OCI-LY7 (cell line): ENCODE measurements at regions not wholly inside any gene's neighbourhood (a gene's known extent, or its start where the extent isn't known, plus 50 kb on each side); places are given as distances from the start of the nearest gene placed in this dataset.

Source experiments
- BruUV-seq: library from RNA; stranded (reverse); fragments of 400-500 nt; replicated peaks from 2 replicates; lab custom pipeline; 2021; lab: Mats Ljungman, UMichigan
- CTCF ChIA-PET: fragments of 300-600 bp; sonication (Branson Sonifier 250); formaldehyde crosslinking; loops from one replicate; lab custom pipeline; 2022; ENCODE audit warnings: antibody characterized with exemption; ENCODE audit not compliant: unreplicated experiment; lab: Charles Lee
- POLR2A ChIA-PET: fragments of 300-600 bp; sonication (Branson Sonifier 250); formaldehyde crosslinking; loops from one replicate; lab custom pipeline; 2022; ENCODE audit warnings: antibody characterized with exemption; lab: Charles Lee
- DNase-seq: peaks from one replicate; pipeline ENCODE4 v3.0.0-alpha.2; 2015; ENCODE audit warnings: low spot score
- H2AFZ ChIP-seq: fragments of 200-600 bp; sonication (generic), shearing (Covaris generic); 2 replicates; pipeline ENCODE4 v1.6.1; 2014; ENCODE audit warnings: mild to moderate bottlenecking, antibody characterized with exemption, low read length, moderate library complexity
- H3K27ac ChIP-seq: fragments of 200-600 bp; sonication (generic); 2 replicates; pipeline ENCODE4 v1.5.1; 2014; ENCODE audit warnings: mixed run types, low read depth, mild to moderate bottlenecking, moderate library complexity, low read length, inconsistent platforms; ENCODE audit not compliant: poor library complexity, severe bottlenecking
- H3K36me3 ChIP-seq: fragments of 200-600 bp; sonication (generic); 2 replicates; pipeline ENCODE4 v1.6.1; 2014; ENCODE audit warnings: mild to moderate bottlenecking, antibody characterized with exemption, low read length, moderate library complexity, mixed read lengths; ENCODE audit not compliant: insufficient read depth
- H3K4me1 ChIP-seq: fragments of 200-600 bp; sonication (generic); 2 replicates; pipeline ENCODE4 v1.5.1; 2014; ENCODE audit warnings: mild to moderate bottlenecking, low read length; ENCODE audit not compliant: insufficient read depth, poor library complexity, severe bottlenecking
- H3K4me2 ChIP-seq: fragments of 200-600 bp; sonication (generic); 2 replicates; pipeline ENCODE4 v1.6.1; 2014; ENCODE audit warnings: mild to moderate bottlenecking, low read length
- H3K4me3 ChIP-seq: fragments of 200-600 bp; sonication (generic); 2 replicates; pipeline ENCODE4 v1.5.1; 2014; ENCODE audit warnings: mild to moderate bottlenecking, low read depth, low read length; ENCODE audit not compliant: poor library complexity, severe bottlenecking
- H3K79me2 ChIP-seq: fragments of 200-600 bp; sonication (generic); 2 replicates; pipeline ENCODE4 v1.6.1; 2016; ENCODE audit warnings: low read depth, mild to moderate bottlenecking, low read length, moderate library complexity, mixed read lengths; ENCODE audit not compliant: insufficient read depth
- H3K9me2 ChIP-seq: fragments of 200-600 bp; sonication (generic); 2 replicates; pipeline ENCODE4 v1.6.1; 2016; ENCODE audit warnings: mild to moderate bottlenecking, low read length, mixed read lengths; ENCODE audit not compliant: insufficient read depth
- H3K9me3 ChIP-seq: fragments of 200-600 bp; sonication (generic); 2 replicates; pipeline ENCODE4 v1.6.1; 2014; ENCODE audit warnings: mild to moderate bottlenecking, mixed run types, low read length, mixed read lengths
- H4K20me1 ChIP-seq: fragments of 200-600 bp; sonication (generic); 2 replicates; pipeline ENCODE4 v1.6.1; 2014; ENCODE audit warnings: mild to moderate bottlenecking, antibody characterized with exemption, low read length, moderate library complexity, mixed read lengths; ENCODE audit not compliant: insufficient read depth
- CTCF ChIP-seq: fragments of 200-600 bp; sonication (generic); conservative IDR thresholded peaks from 2 replicates; pipeline ENCODE4 v1.5.1; 2014; ENCODE audit warnings: mild to moderate bottlenecking, antibody characterized with exemption, low read length, moderate library complexity, mixed read lengths
- EZH2phosphoT487 ChIP-seq: fragments of 200-600 bp; sonication (generic); IDR thresholded peaks from 2 replicates; pipeline ENCODE4 v1.6.1; 2018; ENCODE audit warnings: low read depth, borderline replicate concordance, mild to moderate bottlenecking, mixed run types, antibody characterized with exemption, low read length, moderate library complexity, mixed read lengths
- intact Hi-C: fragments of 100-400 bp; cut with micrococcal nuclease; formaldehyde crosslinking; loops from one replicate; pipeline ENCODE4 v1.10.0; 2022; ENCODE audit not compliant: unreplicated experiment

GRCh38 chr1:94357661-94358060 is 60.5 kb upstream of the ABCD3 start:
- no TSS peak for BruUV-seq
- POLR2A ChIA-PET = no interaction called here
- CTCF ChIA-PET = no interaction called here
- H3K27ac ChIP-seq = no peak overlapping the region
- H3K9me3 ChIP-seq = no peaks in the 10 kb centered on the region
- TF ChIP-seq EZH2phosphoT487 = no peak
- no peak for TF ChIP-seq CTCF
- H4K20me1 ChIP-seq = no peaks in the 10 kb centered on the region
- no peaks in the 10 kb centered on the region for H3K4me1 ChIP-seq
- DNase-seq = no peak
- intact Hi-C loops = no loop called here
- H3K9me2 ChIP-seq = no peaks in the 10 kb centered on the region
- H3K4me2 ChIP-seq = no peak overlapping the region
- no peaks in the 10 kb centered on the region for H3K36me3 ChIP-seq
- H2AFZ ChIP-seq = no peak overlapping the region
- H3K79me2 ChIP-seq = no peaks in the 10 kb centered on the region
- no peak overlapping the region for H3K4me3 ChIP-seq

- TF ChIP-seq EZH2phosphoT487 (no peak), CTCF (no peak)
- no peaks in the 10 kb centered on the region for H3K9me2 ChIP-seq
- no peak overlapping the region for H3K4me3 ChIP-seq
- H3K4me2 ChIP-seq = no peak overlapping the region
- H2AFZ ChIP-seq = no peak overlapping the region
- intact Hi-C loops = no loop called here
- H3K4me1 ChIP-seq = no peaks in the 10 kb centered on the region
- H3K27ac ChIP-seq = no peak overlapping the region
- no peaks in the 10 kb centered on the region for H3K36me3 ChIP-seq
- CTCF ChIA-PET = no interaction called here
- DNase-seq = no peak
- no peaks in the 10 kb centered on the region for H4K20me1 ChIP-seq
- POLR2A ChIA-PET = interaction anchor here (0.8 kb wide), 1 partner anchor 141 kb away, joined by 3 read pairs; no protein-coding TSS in a partner anchor
- H3K79me2 ChIP-seq = no peaks in the 10 kb centered on the region
- H3K9me3 ChIP-seq = no peaks in the 10 kb centered on the region
- no TSS peak for BruUV-seq
Measured at GRCh38 chr1:94355485-94355980, 62.7 kb upstream of the ABCD3 start.

- H3K4me3 ChIP-seq = no peak overlapping the region
- no peaks in the 10 kb centered on the region for H4K20me1 ChIP-seq
- no peaks in the 10 kb centered on the region for H3K4me1 ChIP-seq
- H3K27ac ChIP-seq = no peak overlapping the region
- no peaks in the 10 kb centered on the region for H3K9me3 ChIP-seq
- intact Hi-C loops = no loop called here
- H3K36me3 ChIP-seq = no peaks in the 10 kb centered on the region
- no peaks in the 10 kb centered on the region for H3K9me2 ChIP-seq
- ChIA-PET POLR2A (no interaction called here), CTCF (no interaction called here)
- H3K79me2 ChIP-seq = no peaks in the 10 kb centered on the region
- H3K4me2 ChIP-seq = no peak overlapping the region
- TF ChIP-seq CTCF (no peak), EZH2phosphoT487 (no peak)
- DNase-seq = no peak
- no TSS peak for BruUV-seq
- H2AFZ ChIP-seq = no peak overlapping the region
Measured at GRCh38 chr1:94351481-94351880, 66.7 kb upstream of the ABCD3 start.
